NCI-H1105 (cell line): ENCODE measurements at regions not wholly inside any gene's neighbourhood (a gene's known extent, or its start where the extent isn't known, plus 50 kb on each side); places are given as distances from the start of the nearest gene placed in this dataset.
"Not testable (repeated sequence)": the region's sequence is repeated elsewhere in the genome, so short reads cannot be mapped to it uniquely, and the experiment has no call there.

Experiments
- DNase-seq: peaks from one replicate; lab custom pipeline; 2025; lab: John Stamatoyannopoulos, UW

GRCh38 chr7:46755120-46756034 lies 826.5 kb downstream of the TNS3 start:
- no peak for DNase-seq

- no peak for DNase-seq
Observed at GRCh38 chr7:46754140-46754720, 827.7 kb downstream of the TNS3 start.

- DNase-seq, result no peak
Observed at GRCh38 chr7:46753662-46754061, 828.2 kb downstream of the TNS3 start.

- no peak for DNase-seq
Observed at GRCh38 chr7:46752881-46753366, 829.0 kb downstream of the TNS3 start.

- not testable (repeated sequence) for DNase-seq
Observed at GRCh38 chr7:46751927-46752723, 829.8 kb downstream of the TNS3 start.

GRCh38 chr7:46751471-46751870 lies 830.4 kb upstream of the IGFBP3 start:
- no peak for DNase-seq

- no peak for DNase-seq
Observed at GRCh38 chr7:46750321-46750865, 829.3 kb upstream of the IGFBP3 start.

GRCh38 chr7:46747869-46748576 lies 827.0 kb upstream of the IGFBP3 start:
- DNase-seq, result no peak

- DNase-seq, result no peak
Observed at GRCh38 chr7:46746695-46747687, 825.9 kb upstream of the IGFBP3 start.

GRCh38 chr7:46745707-46746090 lies 824.6 kb upstream of the IGFBP3 start:
- no peak for DNase-seq

- no peak for DNase-seq
Observed at GRCh38 chr7:46744957-46745706, 824.1 kb upstream of the IGFBP3 start.

- no peak for DNase-seq
Observed at GRCh38 chr7:46742601-46743000, 821.5 kb upstream of the IGFBP3 start.

GRCh38 chr7:46741938-46742540 lies 821.0 kb upstream of the IGFBP3 start:
- DNase-seq, result no peak

- DNase-seq, result no peak
Observed at GRCh38 chr7:46741181-46741580, 820.1 kb upstream of the IGFBP3 start.

- no peak for DNase-seq
Observed at GRCh38 chr7:46739518-46740234, 818.6 kb upstream of the IGFBP3 start.

GRCh38 chr7:46738796-46739195 lies 817.7 kb upstream of the IGFBP3 start:
- no peak for DNase-seq

- no peak for DNase-seq
Observed at GRCh38 chr7:46738165-46738564, 817.1 kb upstream of the IGFBP3 start.

GRCh38 chr7:46725838-46726237 lies 804.8 kb upstream of the IGFBP3 start:
- DNase-seq, result no peak

- no peak for DNase-seq
Observed at GRCh38 chr7:46725136-46725535, 804.1 kb upstream of the IGFBP3 start.
